AG20443 (cell line): ENCODE measurements at regions not wholly inside any gene's neighbourhood (a gene's known extent, or its start where the extent isn't known, plus 50 kb on each side); places are given as distances from the start of the nearest gene placed in this dataset.

Experiments used
- DNase-seq: peaks from one replicate; pipeline ENCODE4 v3.0.0; 2012; ENCODE audit warnings: low spot score, mixed read lengths

DNA sequence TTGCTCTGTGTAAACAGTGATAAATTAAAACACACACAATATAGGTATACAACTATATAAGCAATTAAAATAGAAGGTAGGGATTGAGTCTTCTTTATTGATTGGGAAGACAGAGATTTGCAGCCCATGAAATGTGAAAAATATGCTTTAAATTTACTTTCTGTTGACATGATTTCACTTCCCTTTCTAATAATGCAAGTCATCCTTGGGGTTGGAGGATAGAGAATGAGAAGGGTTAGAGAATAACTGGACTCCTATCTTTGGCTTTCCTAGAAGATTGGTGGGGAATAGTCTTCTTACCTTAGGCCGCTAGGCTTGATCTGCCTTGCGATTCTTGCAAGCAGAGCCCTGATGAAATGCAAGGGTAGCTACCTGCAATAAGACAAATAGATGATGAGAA lies 339.8 kb downstream of the NYAP2 start:
- DNase-seq = no peak

DNA sequence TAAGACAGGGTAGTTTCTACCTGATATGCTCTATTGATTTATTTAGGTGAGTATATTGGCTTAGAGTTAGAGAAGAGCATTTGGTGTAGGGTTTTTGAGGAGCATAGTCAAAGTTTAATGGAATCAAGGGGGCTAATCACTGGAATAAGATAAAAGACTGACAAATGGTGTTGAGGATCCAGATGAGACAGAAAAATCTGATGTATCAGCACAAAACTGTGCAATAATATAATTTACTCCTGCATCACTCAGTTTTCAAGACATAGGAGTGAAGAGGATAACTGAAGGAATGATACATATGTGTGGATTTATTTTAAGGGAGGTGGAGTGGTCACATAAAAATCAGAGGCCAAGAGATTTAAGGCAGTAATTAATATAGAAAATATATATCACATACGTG lies 339.2 kb downstream of the NYAP2 start:
- DNase-seq = no peak

DNA sequence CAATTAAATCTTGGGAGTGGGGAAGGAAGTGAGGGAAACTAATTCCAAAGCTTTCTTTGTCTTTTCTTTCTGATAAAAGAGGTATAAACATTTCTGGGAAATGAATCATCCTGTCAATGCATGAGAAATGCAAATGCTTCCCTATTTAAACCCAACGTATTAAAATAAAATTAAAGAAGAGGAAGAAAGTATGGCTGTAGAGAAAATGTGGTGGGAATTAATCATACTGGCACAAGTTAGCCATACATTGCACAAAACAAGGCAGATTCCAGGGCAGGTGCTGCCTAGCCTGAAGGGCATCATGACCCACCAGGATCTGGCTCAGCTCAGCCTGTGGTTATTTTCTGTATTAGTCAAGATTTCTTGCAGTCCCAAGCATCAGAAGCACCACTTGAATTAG lies 338.0 kb downstream of the NYAP2 start:
- DNase-seq = peak; percentile 20

DNA sequence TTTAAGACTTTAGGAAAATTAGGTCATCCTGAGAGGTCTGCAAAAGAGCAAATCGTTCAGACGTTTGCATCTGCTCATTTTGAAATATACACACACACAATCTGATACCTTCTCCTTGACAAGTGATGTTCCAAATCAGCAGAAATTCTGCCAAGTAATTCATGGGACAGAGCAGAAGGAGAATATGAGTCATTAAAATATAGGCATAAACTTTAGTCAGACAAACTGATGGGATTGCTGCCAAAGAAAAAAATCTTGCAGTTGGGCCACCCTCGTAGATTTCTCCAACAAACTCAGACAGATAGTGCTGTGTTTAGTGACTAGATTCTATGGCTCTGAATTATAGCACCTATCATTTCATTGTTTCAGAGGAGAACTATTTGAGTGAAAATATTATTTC lies 336.3 kb downstream of the NYAP2 start:
- DNase-seq = peak; percentile 25

DNA sequence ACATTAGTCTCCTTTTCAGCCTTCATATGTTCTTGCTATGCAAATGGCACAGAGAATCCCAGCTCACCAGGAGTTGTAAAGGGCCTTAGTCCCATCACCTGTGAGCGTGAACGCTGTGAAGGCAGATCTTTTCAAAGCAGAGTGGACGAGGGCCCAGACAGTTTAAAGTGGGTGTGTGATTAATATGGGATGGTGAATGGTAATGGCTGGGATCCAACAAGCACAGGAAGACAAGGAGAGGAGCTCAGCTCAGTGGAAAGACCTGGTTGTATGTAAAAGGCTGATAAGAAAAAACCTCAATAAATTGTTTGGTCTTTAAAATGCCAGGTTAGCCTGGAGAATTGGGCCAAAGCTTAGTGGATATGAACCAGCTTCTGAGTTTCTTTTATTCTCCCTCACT lies 326.2 kb downstream of the NYAP2 start:
- DNase-seq = no peak
